Ammon's horn (tissue), 1 donor: ENCODE measurements at regions not wholly inside any gene's neighbourhood (a gene's known extent, or its start where the extent isn't known, plus 50 kb on each side); places are given as distances from the start of the nearest gene placed in this dataset.
"Not testable (repeated sequence)": the region's sequence is repeated elsewhere in the genome, so short reads cannot be mapped to it uniquely, and the experiment has no call there.

ENCODE experiments used
- DNase-seq: peaks from one replicate; pipeline ENCODE4 v3.0.0-alpha.2; 2016; ENCODE audit warnings: low spot score

GRCh38 chr9:75461183-75461582, 372.9 kb downstream of the OSTF1 start:
- DNase-seq: no peak

GRCh38 chr9:75462866-75463265, 374.6 kb downstream of the OSTF1 start:
- peak; percentile 30 for DNase-seq

GRCh38 chr9:75463871-75464270, 375.6 kb downstream of the OSTF1 start:
- no peak for DNase-seq

- no peak for DNase-seq
These were observed 376.4 kb downstream of the OSTF1 start for GRCh38 chr9:75464726-75465125.

GRCh38 chr9:75467142-75467541, 378.8 kb downstream of the OSTF1 start:
- DNase-seq: no peak

GRCh38 chr9:75471549-75472114, 383.3 kb downstream of the OSTF1 start:
- DNase-seq: no peak

GRCh38 chr9:75482566-75482965, 394.3 kb downstream of the OSTF1 start:
- DNase-seq: no peak

GRCh38 chr9:75483636-75484035, 395.3 kb downstream of the OSTF1 start:
- DNase-seq: no peak

- DNase-seq: no peak
These were observed 399.8 kb downstream of the OSTF1 start for GRCh38 chr9:75487856-75488718.

- peak; percentile 52 for DNase-seq
These were observed 400.4 kb downstream of the OSTF1 start for GRCh38 chr9:75488719-75489110.

GRCh38 chr9:75490326-75490725, 400.1 kb upstream of the PCSK5 start:
- DNase-seq: no peak

- no peak for DNase-seq
These were observed 398.9 kb upstream of the PCSK5 start for GRCh38 chr9:75491533-75491932.

GRCh38 chr9:75499812-75500211, 390.7 kb upstream of the PCSK5 start:
- peak; percentile 30 for DNase-seq

- DNase-seq: no peak
These were observed 390.0 kb upstream of the PCSK5 start for GRCh38 chr9:75500479-75500878.

- not testable (repeated sequence) for DNase-seq
These were observed 389.5 kb upstream of the PCSK5 start for GRCh38 chr9:75500940-75501339.

- no peak for DNase-seq
These were observed 385.8 kb upstream of the PCSK5 start for GRCh38 chr9:75504721-75505120.

GRCh38 chr9:75505654-75506053, 384.8 kb upstream of the PCSK5 start:
- DNase-seq: no peak

- DNase-seq: no peak
These were observed 361.0 kb upstream of the PCSK5 start for GRCh38 chr9:75529463-75529862.

GRCh38 chr9:75531588-75531987, 358.9 kb upstream of the PCSK5 start:
- DNase-seq: no peak

GRCh38 chr9:75532233-75533050, 358.0 kb upstream of the PCSK5 start:
- DNase-seq: no peak

- no peak for DNase-seq
These were observed 350.9 kb upstream of the PCSK5 start for GRCh38 chr9:75539523-75539922.

- no peak for DNase-seq
These were observed 350.3 kb upstream of the PCSK5 start for GRCh38 chr9:75540185-75540584.

- no peak for DNase-seq
These were observed 348.7 kb upstream of the PCSK5 start for GRCh38 chr9:75541734-75542133.
